ENCODE measurements at regions not wholly inside any gene's neighbourhood (a gene's known extent, or its start where the extent isn't known, plus 50 kb on each side); places are given as distances from the start of the nearest gene placed in this dataset.

- H3K27me3 ChIP-seq (ENCODE audit: control insufficient read depth, insufficient read depth, low read length): no peaks in the 10 kb centered on the region
- H3K9me3 ChIP-seq (ENCODE audit: control insufficient read depth, insufficient read depth, low read length): no peaks in the 10 kb centered on the region
- H3K4me3 ChIP-seq (ENCODE audit: low read depth, low read length): no peak overlapping the region
- TF ChIP-seq CTCF (IDR thresholded peaks at IDR 0.05; ENCODE audit: low read depth, low read length): no peak
- ChIA-PET CTCF (interaction anchor here (0.6 kb wide), 1 partner anchor 35 kb away, joined by 7 read pairs; no protein-coding TSS in a partner anchor), POLR2A (no interaction called here)
- DNase-seq (ENCODE audit: low read depth, low spot score): no peak
- H3K27ac ChIP-seq (ENCODE audit: low read depth, low read length): no peak overlapping the region
Observed at GRCh38 chr9:556199-556598, 285.3 kb upstream of the DMRT1 start.

- H3K9me3 ChIP-seq (ENCODE audit: control insufficient read depth, insufficient read depth, low read length): no peaks in the 10 kb centered on the region
- POLR2A ChIA-PET: no interaction called here
- no peaks in the 10 kb centered on the region for H3K27me3 ChIP-seq (ENCODE audit: control insufficient read depth, insufficient read depth, low read length)
- CTCF ChIA-PET: no interaction called here
- H3K4me3 ChIP-seq (ENCODE audit: low read depth, low read length): no peak overlapping the region
- no peak overlapping the region for H3K27ac ChIP-seq (ENCODE audit: low read depth, low read length)
- DNase-seq (ENCODE audit: low read depth, low spot score): no peak
- no peak for TF ChIP-seq CTCF (IDR thresholded peaks at IDR 0.05; ENCODE audit: low read depth, low read length)
Observed at GRCh38 chr9:556675-557074, 284.8 kb upstream of the DMRT1 start.

GRCh38 chr9:557601-558201 lies 283.8 kb upstream of the DMRT1 start:
- TF ChIP-seq CTCF (IDR thresholded peaks at IDR 0.05; ENCODE audit: low read depth, low read length): no peak
- H3K27ac ChIP-seq (ENCODE audit: low read depth, low read length): no peak overlapping the region
- DNase-seq (ENCODE audit: low read depth, low spot score): no peak
- POLR2A ChIA-PET: no interaction called here
- no peaks in the 10 kb centered on the region for H3K9me3 ChIP-seq (ENCODE audit: control insufficient read depth, insufficient read depth, low read length)
- CTCF ChIA-PET: no interaction called here
- H3K27me3 ChIP-seq (ENCODE audit: control insufficient read depth, insufficient read depth, low read length): no peaks in the 10 kb centered on the region
- H3K4me3 ChIP-seq (ENCODE audit: low read depth, low read length): no peak overlapping the region

- H3K4me3 ChIP-seq (ENCODE audit: low read depth, low read length): no peak overlapping the region
- CTCF ChIA-PET: no interaction called here
- H3K9me3 ChIP-seq (ENCODE audit: control insufficient read depth, insufficient read depth, low read length): no peaks in the 10 kb centered on the region
- TF ChIP-seq CTCF (IDR thresholded peaks at IDR 0.05; ENCODE audit: low read depth, low read length): no peak
- no peak overlapping the region for H3K27ac ChIP-seq (ENCODE audit: low read depth, low read length)
- POLR2A ChIA-PET: no interaction called here
- H3K27me3 ChIP-seq (ENCODE audit: control insufficient read depth, insufficient read depth, low read length): no peaks in the 10 kb centered on the region
- no peak for DNase-seq (ENCODE audit: low read depth, low spot score)
Observed at GRCh38 chr9:561427-561826, 280.1 kb upstream of the DMRT1 start.

GRCh38 chr9:563200-563599 lies 278.3 kb upstream of the DMRT1 start:
- ChIA-PET CTCF (no interaction called here), POLR2A (no interaction called here)
- Histone ChIP-seq H3K27me3 (ENCODE audit: control insufficient read depth, insufficient read depth, low read length) (no peaks in the 10 kb centered on the region), H3K4me3 (ENCODE audit: low read depth, low read length) (no peak overlapping the region), H3K27ac (ENCODE audit: low read depth, low read length) (no peak overlapping the region), H3K9me3 (ENCODE audit: control insufficient read depth, insufficient read depth, low read length) (no peaks in the 10 kb centered on the region)
- DNase-seq (ENCODE audit: low read depth, low spot score): no peak
- no peak for TF ChIP-seq CTCF (IDR thresholded peaks at IDR 0.05; ENCODE audit: low read depth, low read length)

Data from AG04450 (cell line).